DMS53 treated with DMSO at 0.1 percent for 48 hours (cell line): ENCODE measurements at regions not wholly inside any gene's neighbourhood (a gene's known extent, or its start where the extent isn't known, plus 50 kb on each side); places are given as distances from the start of the nearest gene placed in this dataset.
"Not testable (repeated sequence)": the region's sequence is repeated elsewhere in the genome, so short reads cannot be mapped to it uniquely, and the experiment has no call there.

Source experiments
- DNase-seq: peaks from one replicate; lab custom pipeline; 2025; ENCODE audit not compliant: unreplicated experiment; lab: John Stamatoyannopoulos, UW

GRCh38 chrX:125654501-125654900, 334.8 kb downstream of the TEX13C start:
- DNase-seq, result no peak

GRCh38 chrX:125673758-125674157, 354.1 kb downstream of the TEX13C start:
- no peak for DNase-seq

- DNase-seq, result no peak
These were observed 358.6 kb downstream of the TEX13C start for GRCh38 chrX:125678258-125678657.

GRCh38 chrX:125680366-125680765, 360.7 kb downstream of the TEX13C start:
- no peak for DNase-seq

- DNase-seq, result no peak
These were observed 361.4 kb downstream of the TEX13C start for GRCh38 chrX:125681058-125681457.

- DNase-seq, result no peak
These were observed 361.8 kb downstream of the TEX13C start for GRCh38 chrX:125681507-125681906.

DNA sequence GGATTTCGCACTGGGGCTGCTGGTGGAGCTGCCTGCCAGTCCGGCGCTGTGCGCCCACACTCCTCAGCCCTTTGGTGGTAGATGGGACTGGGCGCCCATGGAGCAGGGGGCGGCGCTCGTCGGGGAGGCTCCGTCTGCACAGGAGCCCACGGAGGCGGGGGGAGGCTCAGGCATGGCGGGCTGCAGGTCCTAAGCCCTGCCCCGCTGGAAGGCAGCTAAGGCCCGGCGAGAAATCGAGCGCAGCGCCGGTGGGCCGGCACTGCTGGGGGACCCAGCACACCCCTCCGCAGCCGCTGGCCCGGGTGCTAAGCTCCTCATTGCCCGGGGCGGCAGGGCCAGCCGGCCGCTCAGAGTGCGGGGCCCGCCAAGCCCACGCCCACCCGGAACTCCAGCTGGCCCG, 370.9 kb downstream of the TEX13C start:
- not testable (repeated sequence) for DNase-seq

DNA sequence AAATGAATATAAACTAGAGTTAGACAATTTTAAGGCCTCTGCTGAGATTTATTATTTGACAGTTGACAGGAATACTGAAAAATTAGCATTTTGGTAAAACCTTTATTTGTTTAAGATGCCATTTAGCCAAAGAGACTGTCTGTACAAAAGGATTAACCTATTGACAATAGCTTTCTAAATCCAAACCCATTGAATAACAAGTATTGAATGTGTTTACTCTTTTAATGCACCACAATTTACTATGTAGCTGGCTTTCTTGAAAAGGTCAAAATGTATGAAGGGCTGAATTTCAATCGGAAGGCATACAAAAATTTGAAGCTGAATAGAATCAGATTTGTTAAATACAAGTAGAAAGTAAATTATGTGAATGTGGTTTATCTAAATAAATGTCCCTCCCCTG, 374.5 kb downstream of the TEX13C start:
- DNase-seq, result no peak

DNA sequence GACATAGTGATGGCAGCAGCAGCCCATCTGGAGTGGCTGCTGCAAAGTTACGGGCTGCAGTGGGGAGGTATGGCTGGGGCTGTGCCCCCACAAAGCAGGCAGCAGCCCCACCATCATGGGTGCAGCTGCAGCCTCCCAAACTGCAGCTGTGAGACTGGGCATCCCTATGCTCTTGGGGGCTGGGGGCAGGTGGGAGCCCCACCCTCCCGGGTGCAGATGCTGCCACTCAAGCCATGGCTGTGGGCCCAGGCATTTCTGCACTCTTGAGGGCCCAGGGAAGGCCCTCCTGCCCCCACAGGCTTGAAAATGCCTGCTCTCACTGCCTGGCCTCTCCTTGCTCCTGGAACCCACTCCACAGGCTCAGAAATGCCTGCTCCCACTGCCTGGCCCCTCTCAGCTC, 389.4 kb downstream of the TEX13C start:
- no peak for DNase-seq

DNA sequence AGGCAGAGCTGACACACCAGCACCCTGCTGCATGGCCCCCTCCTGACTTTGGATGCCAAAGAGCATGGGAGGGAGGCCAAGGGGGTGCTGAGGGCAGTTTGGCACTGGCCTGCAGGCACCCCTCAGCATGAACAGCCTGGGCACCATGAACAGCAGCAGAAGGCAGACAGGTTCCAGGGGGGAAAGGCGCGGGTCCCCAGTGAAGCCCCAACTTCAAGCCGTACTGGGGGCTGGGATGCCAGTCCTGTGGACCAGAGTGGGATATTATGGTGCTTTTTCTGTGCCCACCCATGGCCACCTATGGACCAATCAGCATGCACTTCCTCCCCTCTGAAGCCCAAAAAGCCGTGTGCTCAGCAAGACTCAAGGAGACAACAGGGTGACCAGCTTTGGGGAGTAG, 389.9 kb downstream of the TEX13C start:
- DNase-seq, result no peak

DNA sequence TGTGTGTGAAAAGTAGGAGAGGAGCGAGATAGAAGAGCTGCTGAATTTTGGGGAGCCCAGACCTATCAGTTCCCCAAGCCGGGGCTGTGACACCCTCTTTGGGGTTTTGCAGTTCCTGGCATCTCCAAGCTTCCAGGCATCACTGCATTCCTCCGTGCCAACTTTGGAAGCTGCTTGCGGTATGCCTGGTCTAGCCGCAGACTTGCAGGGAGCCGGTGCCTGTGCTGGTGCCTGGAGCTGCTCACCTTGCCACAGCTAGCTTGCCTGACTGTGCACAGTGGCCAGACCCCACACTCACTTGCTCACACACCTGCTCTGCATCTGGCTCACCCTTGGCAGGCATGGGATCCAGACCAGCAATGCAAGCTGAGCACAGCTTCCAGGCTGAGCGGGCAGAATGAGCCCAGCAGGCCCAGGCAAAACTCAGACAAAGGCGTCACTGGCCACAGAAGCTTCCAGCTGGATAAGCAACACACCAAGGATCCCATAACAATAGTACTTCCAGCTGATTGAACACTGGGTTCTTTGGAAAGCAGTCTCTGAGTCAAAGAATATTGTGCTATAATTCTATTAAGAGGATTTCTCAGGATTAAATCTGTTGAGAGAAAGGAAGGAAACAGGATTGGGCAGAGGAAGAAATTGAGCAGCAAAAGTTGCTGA, 390.9 kb downstream of the TEX13C start:
- no peak for DNase-seq

DNA sequence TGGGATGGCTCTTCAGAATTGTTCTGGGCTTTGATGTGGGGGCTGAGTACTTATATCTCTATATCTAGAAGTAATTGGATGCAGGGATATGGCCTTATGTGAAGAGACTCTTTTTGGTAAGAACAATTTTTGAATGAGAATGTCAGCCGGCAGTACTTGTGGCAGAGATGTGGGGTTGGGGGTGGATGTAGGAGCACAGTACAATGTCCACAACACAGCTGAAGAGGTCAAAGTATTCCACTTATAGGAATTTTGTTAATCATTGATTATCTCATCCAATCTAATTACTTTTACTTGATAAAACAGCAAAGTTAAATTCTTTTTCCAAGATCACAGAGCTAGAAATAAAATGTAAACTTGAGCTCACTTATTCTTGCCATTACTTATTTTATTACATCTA, 391.4 kb downstream of the TEX13C start:
- DNase-seq, result no peak

DNA sequence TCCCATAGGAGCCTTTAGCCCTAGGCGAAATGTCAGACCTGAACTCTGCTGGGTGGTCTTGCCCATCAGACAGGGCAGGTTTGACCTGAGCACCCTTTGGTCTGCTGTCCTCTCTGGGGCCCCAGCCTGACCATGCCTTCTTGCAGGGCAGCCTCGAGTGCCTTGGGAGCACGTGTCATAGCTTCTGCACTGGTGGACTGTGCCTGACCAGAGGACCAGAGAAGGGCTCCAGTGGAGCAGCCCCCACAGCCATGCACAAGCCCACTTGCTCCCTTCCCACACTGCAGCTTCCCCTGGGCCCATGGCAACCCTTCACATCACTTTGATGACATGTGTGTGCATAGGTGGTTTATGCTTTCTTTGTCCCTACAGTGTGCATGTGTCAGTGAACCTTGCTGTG, 394.0 kb downstream of the TEX13C start:
- DNase-seq, result no peak

- DNase-seq, result no peak
These were observed 407.4 kb downstream of the TEX13C start for GRCh38 chrX:125727117-125727516.

DNA sequence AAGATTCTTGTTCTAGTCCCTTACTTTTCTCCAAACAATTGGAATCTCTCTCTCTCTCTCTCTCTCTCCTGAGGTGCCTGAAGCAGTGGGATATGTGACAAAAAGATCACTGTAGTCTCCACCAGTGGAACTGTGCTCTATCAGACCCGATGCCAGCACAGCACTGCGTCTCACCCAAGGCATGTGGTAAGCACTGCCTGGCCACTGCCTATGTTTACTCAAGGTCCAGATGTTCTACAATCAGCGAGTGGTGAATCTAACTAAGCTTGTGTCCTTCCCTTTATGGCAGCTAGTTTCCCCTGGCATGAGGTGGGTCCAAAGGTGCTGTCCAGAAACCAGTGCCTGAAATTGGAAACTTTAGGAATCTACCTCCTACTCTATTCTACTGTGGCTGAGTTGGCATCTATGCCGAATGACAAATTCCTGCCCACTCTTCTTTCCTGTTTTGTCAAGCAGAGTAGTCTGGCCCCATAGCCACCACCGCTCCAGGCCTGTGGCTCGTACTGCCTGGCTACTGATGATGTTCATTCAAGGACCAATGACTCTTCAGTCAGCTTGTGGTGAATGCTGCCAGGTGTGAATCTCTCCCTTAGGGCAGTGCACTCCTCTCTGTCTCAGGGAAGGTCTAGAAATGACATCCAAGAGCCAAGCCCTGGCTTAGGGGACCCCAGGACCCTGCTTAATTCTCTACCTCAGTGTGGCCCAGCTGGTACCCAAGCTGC, 416.5 kb downstream of the TEX13C start:
- no peak for DNase-seq

DNA sequence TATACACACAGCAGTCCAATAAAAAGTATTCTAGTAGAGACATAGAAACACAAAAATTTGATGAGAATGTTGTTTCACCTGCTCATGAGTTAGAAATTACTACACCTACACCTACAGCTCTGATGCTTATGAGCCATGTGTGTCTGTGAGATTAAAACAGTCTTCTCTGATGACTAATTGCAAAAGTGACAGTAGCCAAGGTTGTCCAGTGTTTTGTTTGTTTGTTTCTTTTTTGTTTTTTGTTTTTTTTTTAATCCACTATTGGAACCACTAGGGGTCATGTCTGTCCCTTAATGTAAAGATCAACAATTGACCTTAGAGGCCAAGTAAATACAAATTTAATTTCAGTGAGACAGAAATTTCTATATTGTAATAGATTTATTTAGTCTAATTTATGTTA, 423.1 kb downstream of the TEX13C start:
- DNase-seq, result no peak

DNA sequence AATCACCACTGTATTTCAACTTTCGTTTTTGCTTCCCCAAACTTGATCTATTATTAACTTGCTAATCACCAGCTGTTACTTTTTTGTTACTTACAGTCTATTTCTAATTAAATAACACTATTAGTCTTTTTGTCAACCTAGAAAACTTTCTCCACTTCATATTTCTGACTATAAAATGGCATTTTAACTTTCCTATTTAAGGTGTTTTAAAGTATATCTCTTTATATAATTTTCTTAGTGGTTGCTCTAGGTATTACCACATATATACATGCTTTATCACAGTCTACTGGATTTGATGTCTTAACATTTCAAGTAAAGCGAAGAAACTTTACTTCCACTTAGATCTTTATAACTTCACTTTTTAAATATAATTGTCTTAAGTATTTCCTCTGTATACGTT, 421.2 kb downstream of the DCAF12L2 start:
- no peak for DNase-seq

DNA sequence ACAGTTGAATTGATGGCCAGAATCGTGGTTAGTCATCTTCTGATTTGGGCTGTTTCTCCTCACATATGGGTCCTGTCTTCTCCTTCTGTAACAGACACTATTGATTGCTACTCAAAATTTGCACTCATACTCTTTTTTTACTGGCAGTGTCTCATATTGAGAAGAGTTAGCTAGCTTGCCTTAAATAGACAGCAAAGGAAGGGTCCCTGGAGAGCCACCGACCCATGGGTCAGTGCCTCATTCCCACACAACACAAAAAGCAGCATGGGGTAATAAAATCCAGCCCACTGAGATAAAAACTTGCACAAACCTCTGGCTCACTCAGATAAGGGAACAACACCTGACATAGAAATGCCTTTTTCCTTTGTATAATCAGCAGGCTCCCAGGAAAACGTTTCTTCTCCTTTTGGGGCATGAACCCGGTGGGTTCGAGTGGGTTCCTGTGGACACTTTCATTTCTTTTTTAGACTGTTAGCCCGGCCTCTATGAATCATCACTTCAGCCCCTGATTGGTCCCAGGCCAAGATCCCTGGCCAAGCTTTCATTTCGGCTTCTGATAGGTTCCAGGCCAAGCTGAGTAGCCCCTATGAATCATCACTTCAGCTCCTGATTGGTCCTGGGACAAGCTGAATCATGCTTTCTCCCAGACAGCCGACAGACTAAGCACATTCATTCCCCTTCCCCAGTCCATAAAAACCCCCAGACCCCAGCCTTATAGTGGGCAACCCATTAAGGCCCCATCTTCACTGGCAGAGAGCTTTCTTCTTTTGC, 408.1 kb downstream of the DCAF12L2 start:
- no peak for DNase-seq

- no peak for DNase-seq
These were observed 407.3 kb downstream of the DCAF12L2 start for GRCh38 chrX:125758819-125759218.

DNA sequence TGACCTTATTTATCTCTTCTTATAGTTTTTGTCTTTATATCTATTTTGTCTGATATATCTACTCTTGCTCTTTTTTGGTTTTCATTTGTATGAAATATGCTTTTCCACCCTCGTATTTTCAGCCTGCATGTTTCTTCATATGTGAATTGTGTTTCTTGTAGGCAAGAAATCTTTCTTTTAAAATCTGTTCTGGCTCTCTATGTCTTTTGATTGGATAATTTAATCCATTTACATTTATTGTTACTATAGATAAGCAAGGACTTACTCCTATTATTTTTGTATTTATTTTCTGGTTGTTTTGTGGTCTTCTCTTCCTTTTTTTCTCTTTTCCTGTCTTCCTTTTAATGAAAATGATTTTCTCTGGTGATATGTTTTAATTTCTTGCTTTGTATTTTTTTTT, 403.1 kb downstream of the DCAF12L2 start:
- no peak for DNase-seq

DNA sequence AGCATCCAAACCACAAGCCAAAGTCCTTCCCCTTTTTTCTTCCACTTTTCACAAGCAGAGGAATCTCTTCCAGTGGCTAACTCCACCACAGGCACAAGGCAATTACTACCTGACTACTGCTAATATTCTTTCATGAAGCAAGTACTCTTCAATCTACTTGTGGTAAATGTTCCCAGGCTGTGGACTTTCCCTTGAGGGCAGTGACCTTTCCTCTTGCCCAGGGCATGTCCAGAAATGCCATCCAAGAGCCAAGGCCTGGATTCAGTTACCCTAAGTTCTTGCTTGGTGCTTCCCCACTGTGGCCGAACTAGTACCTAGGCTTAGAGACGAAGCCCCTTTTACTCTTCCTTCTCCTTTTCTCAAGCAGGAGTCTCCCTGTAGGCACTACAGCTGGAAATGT, 400.7 kb downstream of the DCAF12L2 start:
- no peak for DNase-seq

DNA sequence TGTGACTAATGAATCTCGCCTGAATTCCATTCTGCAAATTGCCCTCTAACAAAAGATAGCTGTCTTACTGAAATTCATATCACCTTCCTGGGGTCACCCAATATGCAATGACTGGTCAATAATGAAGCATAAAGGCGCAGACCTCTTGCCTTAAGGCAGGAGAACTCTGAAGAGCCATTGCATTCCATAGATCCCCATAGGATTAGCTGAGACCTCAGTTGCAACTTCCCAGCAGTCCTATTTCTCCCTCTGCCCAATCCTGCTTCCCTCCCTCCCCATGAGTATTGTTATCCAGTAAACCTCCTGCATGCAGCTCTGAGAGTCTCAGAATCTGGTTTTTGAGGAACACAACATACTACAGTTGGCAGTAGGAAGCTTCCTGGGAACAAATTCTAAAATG, 396.5 kb downstream of the DCAF12L2 start:
- no peak for DNase-seq
